Pons (tissue), 1 donor: ENCODE measurements at regions not wholly inside any gene's neighbourhood (a gene's known extent, or its start where the extent isn't known, plus 50 kb on each side); places are given as distances from the start of the nearest gene placed in this dataset.

Experiments
- DNase-seq: peaks from one replicate; pipeline ENCODE4 v3.0.0-alpha.2; 2016; ENCODE audit warnings: low spot score

DNA sequence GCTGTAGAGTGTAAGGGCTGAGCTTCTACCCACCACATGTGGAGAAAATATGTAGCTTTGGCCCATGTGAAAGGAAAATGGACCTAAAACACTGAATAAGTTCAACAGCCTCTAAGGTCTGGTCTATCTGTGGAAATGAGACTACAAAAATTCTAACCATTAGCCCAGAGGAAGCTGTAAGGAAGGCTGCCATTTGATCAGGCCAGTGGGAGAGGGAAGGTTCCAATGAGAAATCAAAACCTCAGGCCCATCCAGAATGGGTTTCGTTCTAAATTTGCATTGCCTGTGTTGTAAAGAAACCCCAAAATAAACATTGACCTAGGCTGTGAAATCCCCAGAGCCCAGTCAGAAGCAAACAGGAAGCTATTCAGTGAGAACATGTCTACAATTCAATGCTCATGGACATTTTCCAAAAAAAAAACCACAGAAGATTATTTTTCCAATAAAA is 320.4 kb upstream of the SLC7A11 start:
- DNase-seq: no peak

DNA sequence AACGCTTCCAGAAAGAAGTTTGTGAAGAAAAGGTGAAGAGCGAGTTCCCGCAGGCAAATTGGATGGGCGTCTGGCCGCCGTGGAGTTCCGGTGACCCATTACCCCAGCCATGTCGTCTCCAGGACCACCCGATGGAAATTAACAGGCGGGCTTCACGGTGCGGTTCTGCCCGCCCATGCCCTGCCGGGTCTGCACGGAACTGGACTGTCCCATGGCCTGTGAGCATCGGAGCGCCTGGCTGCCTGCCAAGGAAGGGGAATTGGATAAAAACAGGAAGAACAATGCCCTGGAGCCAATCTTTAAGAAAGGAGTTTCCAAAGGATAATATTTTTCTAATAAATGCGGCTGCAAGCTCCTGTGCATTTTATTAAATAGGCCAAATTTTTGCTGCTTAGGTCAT is 319.8 kb upstream of the SLC7A11 start:
- no peak for DNase-seq

DNA sequence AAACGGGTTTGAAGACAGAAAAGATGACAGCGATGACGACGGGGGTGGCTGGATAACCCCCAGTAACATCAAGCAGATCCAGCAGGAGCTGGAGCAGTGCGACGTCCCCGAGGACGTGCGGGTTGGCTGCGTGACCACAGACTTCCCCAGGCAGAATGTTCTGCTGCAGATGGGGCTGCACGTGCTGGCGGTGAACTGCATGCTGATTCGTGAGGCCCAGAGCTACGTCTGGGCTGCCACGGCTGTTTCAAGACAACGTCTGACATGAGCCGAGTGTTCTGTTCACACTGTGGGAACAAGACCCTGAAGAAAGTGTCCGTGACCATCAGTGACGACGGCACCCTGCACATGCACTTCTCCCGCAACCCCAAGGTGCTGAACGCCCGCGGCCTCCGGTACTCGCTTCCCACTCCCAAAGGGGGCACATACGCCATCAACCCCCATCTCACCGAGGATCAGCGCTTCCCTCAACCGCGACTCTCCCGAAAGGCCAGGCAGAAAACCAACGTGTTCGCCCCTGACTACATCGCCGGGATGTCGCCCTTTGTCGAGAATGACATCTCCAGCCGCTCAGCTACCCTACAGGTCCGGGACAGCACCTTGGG is 319.2 kb upstream of the SLC7A11 start:
- no peak for DNase-seq

DNA sequence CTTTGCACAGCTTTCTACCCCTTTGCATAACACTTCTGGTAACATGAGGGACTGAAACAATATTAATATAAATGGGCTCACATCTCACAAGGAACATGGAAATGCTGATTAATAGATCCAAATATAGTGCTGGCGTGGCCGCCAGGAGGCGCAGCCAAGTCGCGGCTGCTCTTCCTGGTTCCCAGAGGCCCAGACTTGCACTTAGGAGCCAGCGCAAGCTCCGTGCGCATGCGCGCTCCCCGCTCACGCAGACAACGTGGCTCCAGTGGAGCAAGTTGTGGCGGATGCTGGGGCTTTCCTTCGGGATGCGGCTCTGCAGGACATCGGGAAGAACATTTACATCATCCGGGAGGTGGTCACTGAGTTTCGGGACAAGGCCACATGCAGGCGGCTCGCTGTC is 318.3 kb upstream of the SLC7A11 start:
- DNase-seq: no peak

DNA sequence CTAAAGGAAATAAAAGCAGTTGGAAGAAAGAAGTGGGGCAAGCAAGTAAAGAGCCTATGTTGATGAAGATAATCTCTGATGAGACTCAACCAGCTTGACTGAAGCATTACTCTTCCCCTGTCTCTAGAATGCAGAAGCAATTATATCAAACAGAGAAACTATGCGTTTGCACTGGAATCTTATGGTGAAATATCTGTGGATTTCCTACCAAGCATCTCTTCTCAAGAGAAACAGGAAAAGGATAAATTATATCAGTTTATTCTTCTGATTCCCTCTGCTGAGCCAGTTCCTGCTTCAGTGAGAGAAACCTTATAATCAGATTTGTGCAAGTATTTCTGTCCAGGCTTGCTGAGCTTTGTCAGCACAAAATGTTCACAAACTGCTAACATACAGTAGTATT is 316.7 kb upstream of the SLC7A11 start:
- no peak for DNase-seq

DNA sequence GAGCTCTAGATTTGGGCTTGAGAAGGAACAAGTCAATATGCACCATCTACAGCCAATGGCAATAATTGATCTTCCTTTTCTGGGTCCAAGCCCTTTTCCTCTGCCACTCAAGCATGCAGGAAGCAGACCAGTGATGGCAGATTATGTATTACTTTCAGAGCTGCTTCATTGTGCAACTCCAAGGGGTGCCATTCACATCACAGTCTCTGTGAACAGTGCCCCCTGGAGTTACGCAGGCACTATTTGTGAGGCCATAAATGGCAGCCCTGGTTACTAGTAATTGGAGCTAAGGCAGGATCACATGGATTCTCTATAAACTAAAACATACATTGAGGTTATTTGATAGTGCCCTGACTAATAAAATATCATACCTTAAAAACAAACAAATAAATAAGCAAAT is 313.4 kb upstream of the SLC7A11 start:
- no peak for DNase-seq

DNA sequence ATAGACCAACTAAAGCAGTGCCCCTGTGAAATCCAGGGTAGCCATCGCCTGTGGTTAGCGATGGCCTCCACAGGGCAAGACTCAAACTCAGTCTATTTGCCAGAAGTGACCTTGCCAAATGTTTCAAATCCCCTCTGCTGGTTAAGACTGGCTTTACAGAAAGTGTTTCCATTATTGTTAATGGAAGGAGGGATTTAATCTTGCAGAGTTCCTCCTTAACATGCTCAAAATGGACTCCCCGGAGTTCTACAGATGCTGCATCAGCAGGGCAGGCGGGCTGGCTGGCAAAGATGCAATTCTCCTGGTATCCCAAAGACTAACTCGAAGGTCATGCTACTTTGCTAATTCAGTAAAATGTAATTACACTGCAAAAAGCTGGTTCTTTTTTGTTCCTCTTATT is 313.0 kb upstream of the SLC7A11 start:
- DNase-seq: no peak

DNA sequence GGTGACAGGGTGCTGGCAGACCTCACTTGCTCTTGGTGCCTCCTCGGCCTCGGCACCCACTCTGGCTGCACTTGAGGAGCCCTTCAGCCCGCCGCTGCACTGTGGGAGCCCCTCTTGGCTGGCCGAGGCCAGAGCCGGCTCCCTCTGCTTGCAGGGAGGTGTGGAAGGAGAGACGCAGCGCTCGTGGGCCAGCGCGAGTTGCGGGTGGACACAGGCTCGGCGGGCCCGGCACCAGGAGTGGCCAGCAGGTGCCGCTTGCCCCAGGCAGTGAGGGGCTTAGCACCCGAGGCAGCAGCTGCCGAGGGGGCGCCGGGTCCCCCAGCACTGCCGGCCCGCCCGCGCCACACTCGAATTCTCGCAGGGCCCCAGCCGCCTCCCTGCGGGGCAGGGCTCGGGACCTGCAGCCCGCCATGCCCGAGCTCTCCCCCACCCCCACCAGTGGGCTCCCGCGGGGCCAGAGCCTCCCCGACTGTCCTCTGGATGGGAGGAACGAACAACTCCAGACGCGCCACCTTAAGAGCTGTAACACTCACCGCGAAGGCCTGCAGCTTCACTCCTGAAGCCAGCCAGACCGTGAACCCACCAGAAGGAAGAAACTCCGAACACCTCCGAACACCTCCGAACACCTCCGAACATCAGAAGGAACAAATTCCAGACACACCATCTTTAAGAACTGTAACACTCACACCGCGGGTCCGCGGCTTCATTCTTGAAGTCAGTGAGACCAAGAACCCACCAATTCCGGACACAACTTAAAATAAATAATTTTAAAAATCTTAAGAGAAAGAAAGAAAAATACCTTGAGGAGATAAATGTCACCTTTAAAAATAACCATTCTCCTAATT is 311.1 kb upstream of the SLC7A11 start:
- DNase-seq: no peak

DNA sequence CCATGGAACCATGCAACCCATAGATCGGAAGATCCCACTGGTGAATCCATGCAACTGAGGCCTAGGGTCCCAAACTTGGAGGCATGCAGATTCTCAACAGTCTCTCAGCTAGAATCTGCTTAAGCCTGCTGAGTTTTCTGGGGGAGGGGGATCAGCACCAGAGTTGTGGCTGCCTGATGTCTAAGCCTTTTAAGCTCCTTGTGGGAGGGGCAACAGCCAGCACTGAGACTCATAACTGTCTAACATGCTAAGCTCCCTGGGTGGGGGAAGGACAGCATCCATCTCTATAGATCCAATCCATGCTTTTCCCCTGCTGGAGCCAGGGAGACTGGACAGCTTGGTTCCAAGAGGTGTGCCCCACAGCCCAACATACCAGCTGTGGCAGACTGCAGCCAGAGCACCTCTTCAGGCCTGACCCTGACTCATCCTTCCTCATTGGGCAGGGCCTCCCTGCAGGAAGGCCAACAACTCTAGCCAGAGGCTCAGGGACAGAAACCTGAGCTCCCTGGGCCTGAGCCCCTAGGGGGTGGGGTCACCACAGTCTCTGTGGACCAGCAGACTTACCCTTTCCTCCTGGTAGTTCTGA is 300.1 kb upstream of the SLC7A11 start:
- no peak for DNase-seq

DNA sequence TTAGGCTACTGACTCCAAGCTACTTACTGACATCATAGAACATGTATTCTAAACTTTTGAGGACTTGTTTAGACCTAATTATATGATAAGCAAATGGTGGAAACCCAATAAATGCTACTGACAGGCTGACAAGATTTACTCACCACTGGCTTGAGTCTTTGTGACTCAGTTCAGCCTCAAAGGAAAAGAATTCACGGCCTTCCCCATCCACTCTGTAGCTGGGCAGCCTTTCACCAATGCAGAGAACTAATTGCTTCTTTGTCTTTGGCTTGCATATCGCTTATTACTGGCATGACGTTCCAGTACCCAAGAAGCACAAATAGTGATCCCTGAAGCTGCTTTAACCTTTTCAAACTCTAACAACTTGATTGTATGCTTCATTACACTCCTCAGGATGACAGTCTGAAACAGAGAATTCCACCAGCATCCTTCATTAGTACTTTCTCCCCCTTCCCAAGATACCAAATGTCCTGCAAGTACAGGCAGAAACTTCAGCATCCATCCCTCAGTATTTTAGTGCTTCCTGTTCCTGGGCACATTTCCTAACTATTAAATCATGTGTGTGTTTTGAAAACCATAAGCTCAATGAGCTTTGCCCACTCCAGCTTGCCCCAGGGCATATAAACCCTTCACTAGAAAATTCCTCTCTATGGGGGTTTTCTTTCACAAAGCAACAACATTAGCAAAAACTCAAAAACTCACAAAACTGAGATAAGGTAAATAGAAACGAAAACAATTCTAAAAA is 298.1 kb upstream of the SLC7A11 start:
- DNase-seq: no peak

DNA sequence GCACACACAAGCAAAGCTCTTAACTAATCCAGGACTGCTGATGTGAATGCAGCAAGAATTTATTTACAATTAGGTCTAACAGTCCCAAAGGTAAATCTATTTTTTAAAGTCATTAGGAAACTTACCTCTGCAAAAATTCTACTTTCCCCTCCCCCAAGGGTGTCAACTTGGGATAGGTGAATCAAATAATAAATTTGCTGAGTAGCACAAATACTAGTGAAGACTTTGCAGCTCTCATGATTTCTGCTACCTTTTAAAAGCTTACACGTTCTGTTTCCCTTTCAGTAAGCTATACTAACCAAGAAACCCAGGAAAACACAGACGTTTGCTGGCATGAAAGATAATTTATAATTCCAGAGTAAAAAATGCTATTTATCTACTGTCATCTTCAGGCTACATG is 296.6 kb upstream of the SLC7A11 start:
- no peak for DNase-seq

DNA sequence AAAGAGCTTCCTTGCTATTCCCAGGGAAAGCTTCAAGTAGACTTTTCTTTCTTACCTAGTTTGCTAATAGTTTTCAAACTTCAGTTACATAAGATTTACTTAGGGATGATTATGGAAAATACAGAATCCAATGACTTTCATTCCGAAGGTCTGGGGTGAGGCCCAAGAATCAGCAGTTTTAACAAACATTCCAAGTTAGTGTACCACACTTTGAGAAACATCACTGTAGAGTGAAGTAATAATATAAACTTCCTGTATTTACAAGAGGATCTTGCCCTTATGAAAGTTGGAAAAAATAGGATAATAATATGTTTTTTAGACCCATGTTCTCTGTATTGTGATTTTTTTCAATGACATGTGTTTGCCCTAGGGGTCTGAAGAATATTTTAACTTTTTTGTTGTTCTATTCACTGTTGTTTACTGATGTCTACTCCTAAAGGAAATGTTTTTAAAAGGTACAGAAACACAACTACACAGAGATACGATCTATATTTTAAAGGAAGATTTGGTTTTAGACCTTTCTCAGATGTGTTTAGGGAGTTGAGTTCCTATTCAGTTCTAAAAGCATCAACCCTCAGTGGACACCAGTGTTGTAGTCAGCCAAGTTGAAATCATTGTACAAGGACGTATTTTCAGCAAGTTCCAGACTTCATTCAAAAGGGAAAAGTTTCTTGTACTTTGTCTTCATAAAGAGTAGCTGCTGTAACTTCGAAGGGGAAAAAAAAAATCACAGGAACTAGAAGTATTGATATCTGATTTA is 295.8 kb upstream of the SLC7A11 start:
- no peak for DNase-seq

DNA sequence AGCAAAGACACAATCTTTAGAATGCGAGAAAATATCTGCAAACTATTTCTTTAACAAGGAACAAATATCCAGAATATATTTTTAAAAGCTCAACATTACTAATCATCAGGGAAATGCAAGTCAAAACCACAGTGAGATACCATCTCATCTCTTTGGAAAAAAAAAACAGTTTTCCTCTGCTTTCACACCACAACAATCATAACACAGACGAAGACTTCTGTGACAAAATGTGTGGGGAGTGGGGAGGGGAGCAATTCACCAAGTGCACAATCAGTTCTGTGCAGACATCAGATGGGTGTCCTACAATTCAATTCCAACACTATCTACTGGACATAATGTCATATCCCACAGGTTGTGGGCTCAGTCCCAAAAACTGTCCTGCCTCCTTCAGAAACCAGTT is 293.2 kb upstream of the SLC7A11 start:
- no peak for DNase-seq

DNA sequence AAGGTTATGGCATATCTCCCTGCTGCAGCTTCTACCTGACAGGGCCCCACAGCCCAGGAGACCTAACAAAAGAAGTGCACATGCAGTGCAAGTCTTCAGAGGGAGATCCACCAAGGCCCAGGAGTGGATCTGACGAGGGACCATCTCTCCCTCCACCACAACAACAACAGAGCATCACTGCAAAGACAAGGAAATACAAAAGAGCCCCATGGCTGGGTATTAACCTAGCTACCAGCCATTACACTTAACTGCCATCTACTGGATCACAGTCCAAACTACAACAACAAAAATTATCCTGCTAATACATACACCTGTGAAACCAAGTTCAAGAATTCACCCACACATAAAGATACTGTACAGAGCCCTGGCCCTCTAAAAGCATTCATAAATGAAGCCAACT is 280.2 kb upstream of the SLC7A11 start:
- DNase-seq: no peak

DNA sequence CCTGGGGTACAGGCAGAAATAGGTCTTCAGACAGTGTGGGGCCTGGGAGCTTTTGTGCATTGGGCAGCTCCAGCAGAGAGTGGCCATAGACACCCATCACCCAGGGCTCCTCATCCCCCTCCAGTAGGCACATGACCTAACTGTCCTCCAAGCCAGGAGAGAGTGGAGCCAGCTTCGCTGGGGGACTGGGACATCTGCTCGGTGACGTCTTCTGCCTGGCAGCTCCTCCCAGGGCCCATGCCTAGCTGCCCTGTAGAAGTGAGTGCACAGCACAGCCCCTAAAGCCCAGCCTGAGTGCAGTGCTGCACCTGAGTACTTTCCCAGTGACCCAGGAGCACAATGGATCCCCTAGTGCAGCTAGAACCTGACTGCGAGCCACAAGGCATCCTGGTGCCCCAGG is 279.7 kb upstream of the SLC7A11 start:
- no peak for DNase-seq

DNA sequence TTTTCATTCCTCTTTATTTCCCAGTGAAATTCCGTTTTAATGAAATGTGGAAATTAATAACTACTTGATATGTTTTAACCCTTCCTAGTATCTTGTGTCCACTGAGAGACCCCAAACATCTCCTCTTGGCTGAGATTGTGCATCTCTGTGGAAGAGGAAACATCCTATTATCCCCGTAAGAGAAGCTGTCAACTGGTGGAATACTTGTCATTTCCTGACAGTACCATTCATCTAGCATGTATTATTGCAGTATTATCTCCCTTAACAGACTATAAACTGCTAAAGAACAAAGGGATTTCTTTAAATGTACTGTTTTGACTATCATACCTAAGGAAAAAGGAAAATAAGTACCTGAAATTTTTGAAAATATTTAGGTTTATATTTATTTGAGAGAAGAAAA is 277.3 kb upstream of the SLC7A11 start:
- no peak for DNase-seq

DNA sequence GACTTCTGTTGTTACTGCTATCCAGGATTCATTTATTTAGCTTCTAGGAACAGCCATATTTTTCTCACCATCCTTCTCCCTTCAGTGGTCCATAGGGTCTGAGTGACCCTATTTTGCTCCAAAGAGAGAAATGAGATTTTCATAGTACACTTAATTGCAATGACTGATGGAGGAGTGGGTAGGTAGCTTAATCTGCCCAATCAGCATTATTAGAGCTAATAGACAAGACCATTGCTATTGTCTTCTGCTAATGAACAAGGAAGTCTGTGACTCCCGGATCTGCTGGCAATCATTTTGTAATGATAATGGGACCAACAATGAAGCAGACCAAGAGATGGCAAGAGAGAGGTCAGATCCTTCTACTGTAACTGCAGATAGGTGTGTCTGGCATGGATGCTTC is 271.4 kb upstream of the SLC7A11 start:
- DNase-seq: no peak

DNA sequence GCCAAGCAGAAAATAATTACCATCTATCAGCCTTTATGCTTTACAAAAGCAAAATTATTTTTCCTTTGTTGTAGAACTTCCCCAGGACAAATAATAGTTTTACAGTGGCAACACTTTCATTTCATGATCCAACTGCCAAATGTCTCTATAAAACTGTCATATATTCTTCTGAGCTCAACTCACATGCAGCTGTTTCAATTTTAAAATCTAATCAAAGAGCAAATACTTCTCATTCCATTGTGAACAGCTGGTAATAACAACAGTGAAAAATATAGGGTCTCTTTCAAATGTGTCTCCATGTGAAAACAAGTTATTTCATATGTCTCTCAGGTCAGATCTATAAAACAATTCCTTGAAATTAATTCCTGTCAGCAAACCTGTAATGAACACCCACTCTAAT is 270.6 kb upstream of the SLC7A11 start:
- DNase-seq: no peak

DNA sequence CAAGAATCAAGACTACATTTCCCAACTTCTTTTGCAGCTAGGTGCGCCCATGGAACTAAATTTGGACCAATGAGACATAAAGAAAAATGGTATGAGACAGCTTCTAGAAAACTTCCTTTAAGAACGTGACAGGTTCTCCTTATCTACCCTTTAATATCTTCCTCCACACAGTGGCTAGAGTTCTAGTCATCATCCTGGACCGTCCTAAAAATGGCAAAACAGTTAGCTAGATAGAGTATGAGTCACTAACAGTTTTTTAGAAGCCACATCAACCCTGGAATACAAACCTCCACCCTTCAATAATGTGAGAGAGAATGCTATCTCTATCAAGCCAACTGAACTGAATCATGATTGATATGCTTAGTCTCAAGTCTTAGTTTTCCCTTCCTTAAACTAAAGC is 267.9 kb upstream of the SLC7A11 start:
- no peak for DNase-seq

DNA sequence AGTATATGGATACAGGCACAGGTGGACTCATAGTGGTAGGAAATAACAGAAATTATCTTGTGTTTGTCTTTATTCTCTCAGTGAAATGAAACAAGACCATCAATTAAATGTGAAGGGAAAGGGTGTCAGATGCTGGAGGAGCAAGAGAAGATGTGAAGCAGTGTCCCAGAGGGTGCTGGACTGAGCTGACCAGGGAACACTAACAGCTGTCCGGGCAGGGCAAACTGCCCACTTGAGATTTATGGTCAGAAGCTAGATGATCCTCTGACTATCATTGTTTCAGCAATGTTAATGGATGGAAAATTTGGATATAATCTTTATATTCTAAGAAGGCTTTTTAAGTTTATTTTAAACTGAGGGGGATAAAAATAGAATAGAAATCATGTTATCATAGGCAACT is 267.2 kb upstream of the SLC7A11 start:
- no peak for DNase-seq

DNA sequence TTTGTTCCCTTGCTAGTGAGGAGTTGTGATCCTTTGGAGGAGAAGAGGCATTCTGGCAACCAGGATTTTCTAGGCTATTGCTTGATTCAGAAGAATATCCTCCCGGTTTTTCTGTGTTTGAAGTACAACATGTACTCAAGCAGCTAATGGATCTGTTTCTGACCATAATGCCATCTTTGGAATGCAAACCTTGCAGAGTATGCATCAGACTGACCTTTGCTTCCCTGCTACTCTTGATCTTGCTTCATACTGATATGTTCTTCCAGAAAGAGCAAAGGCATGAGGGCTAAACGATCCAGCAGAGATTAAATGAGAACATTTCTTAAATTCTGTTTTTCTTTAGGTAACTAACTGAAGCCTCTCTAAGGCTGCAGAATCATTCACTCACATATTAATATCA is 265.4 kb upstream of the SLC7A11 start:
- no peak for DNase-seq

DNA sequence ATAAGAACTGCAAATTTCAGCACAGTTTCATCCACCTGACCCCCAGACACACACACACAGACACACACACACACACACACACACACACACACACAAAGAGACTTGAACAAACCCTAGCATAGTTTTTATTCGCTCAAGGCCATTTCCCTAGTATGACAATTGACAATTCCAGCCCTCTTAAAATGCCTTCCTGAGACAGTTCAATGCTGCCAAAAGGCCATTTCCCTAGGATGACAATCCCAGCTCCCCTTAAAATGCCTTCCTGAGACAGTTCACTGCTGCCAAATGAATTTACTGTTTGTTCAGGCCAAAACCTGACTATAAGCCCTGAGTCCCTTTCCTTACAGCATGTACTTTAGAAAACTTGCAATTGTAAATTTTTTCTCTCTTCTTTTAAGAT is 259.5 kb upstream of the SLC7A11 start:
- no peak for DNase-seq
